ENCODE measurements at regions not wholly inside any gene's neighbourhood (a gene's known extent, or its start where the extent isn't known, plus 50 kb on each side); places are given as distances from the start of the nearest gene placed in this dataset.

DNA sequence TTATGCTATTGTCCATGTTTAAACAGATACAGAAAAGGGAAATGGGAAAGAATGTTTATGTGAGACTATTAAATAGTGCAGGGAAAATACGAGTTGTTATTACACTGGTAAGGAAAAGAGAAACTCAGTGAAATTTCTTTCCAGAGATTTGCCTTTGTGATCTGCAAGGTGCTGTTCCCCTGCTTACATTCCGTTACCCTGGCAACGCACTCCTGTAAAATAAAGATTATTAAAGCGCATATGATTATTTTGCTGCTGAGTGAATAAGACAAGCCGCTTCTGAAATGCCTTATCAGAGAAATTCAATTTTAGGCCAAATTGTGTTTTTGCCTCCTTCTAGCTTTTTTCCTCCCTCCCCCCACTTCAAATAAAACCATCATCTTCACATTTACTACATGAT lies 328.6 kb upstream of the PMFBP1 start:
- Histone ChIP-seq H3K27ac (no peak overlapping the region), H3K9me3 (no peaks in the 10 kb centered on the region), H3K27me3 (ENCODE audit: insufficient read depth in 3 of 3, low read length in 2 of 3) (no peaks in the 10 kb centered on the region), H3K4me3 (no peak overlapping the region), H3K4me1 (no peaks in the 10 kb centered on the region), H3K36me3 (ENCODE audit: insufficient read depth in 1 of 2, low read depth in 1 of 2) (no peaks in the 10 kb centered on the region)
- DNase-seq (no peak), ATAC-seq (no peak)
- WGBS, 3 donors, result 90 to 93% (median 91%) methylated on average over 5 of the region's 5 CpGs
- intact Hi-C loops (cut with DNase I), result loop anchor here in 1 of 2 donors (5.0 kb wide), 2 partner anchors 697 to 1377 kb away; no protein-coding TSS in a partner anchor
- no peak for TF ChIP-seq CTCF (IDR thresholded peaks at IDR 0.05)

GRCh38 chr16:72493716-72494415 lies 321.9 kb upstream of the PMFBP1 start:
- Histone ChIP-seq H3K9me3 (no peaks in the 10 kb centered on the region), H3K4me1 (no peaks in the 10 kb centered on the region), H3K36me3 (ENCODE audit: insufficient read depth in 1 of 2, low read depth in 1 of 2) (no peaks in the 10 kb centered on the region), H3K27ac (no peak overlapping the region), H3K27me3 (ENCODE audit: insufficient read depth in 3 of 3, low read length in 2 of 3) (no peaks in the 10 kb centered on the region), H3K4me3 (no peak overlapping the region)
- no peak for TF ChIP-seq CTCF (IDR thresholded peaks at IDR 0.05)
- ATAC-seq (no peak), DNase-seq (no peak)
- 84 to 88% (median 88%) methylated on average over 9 of the region's 9 CpGs for WGBS, 3 donors
- intact Hi-C loops (cut with DNase I), result no loop called here

DNA sequence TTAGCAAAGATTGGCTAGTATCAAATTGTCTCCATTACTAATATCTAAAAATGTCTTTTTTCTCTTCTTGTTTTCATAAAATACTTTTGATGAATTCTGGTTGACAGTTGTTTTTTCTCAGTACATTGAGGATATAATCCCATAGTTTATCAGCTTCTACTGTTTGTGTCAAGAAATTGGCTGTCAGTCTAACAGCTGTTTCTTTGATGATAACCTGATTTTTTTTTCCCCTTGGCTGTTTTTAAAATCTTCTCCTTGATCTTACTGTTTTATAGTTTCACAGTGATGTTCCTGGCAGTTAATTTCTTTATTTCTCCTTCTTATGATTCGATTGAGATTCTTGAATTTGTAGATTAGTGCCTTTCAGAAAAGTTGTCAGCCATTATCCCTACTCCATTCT lies 315.3 kb upstream of the PMFBP1 start:
- intact Hi-C loops (cut with DNase I), result no loop called here
- Histone ChIP-seq H3K27me3 (ENCODE audit: insufficient read depth in 3 of 3, low read length in 2 of 3) (no peaks in the 10 kb centered on the region), H3K9me3 (no peaks in the 10 kb centered on the region), H3K27ac (no peak overlapping the region), H3K36me3 (ENCODE audit: insufficient read depth in 1 of 2, low read depth in 1 of 2) (no peaks in the 10 kb centered on the region), H3K4me1 (no peaks in the 10 kb centered on the region), H3K4me3 (no peak overlapping the region)
- TF ChIP-seq CTCF (IDR thresholded peaks at IDR 0.05), result no peak
- ATAC-seq, result no peak
- 94 to 100% (median 97%) methylated on average over 1 of the region's 1 CpG for WGBS, 3 donors
- no peak for DNase-seq

GRCh38 chr16:72482695-72483094 lies 310.7 kb upstream of the PMFBP1 start:
- intact Hi-C loops (cut with DNase I), result loop anchor here in 1 of 2 donors (5.0 kb wide), 1 partner anchor 865 kb away; no protein-coding TSS in a partner anchor
- 66 to 71% (median 68%) methylated on average over 3 of the region's 3 CpGs for WGBS, 3 donors
- H3K36me3 ChIP-seq (ENCODE audit: insufficient read depth in 1 of 2, low read depth in 1 of 2), result no peaks in the 10 kb centered on the region
- H3K9me3 ChIP-seq, result no peaks in the 10 kb centered on the region
- no peak for ATAC-seq
- no peaks in the 10 kb centered on the region for H3K4me1 ChIP-seq
- DNase-seq, result no peak
- H3K27ac ChIP-seq, result no peak overlapping the region
- no peak overlapping the region for H3K4me3 ChIP-seq
- H3K27me3 ChIP-seq (ENCODE audit: insufficient read depth in 3 of 3, low read length in 2 of 3), result no peaks in the 10 kb centered on the region
- TF ChIP-seq CTCF (IDR thresholded peaks at IDR 0.05), result no peak

DNA sequence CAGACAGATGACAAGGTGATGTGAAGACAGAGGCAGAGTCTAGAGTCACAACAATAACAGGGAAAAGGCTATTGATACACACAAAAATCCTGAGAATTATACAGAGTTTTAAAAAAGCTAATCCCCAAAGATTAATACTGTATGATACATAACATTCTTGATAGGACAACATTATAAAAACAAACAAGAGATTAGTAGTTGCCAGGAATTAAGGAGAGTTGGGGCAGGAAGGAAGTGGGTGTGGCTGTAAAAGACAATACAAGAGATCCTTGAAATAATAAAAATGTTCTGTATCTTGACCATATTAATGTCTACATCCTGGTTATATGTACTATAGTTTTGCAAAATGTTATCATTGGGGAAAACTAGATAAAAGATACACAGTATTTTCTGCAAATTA lies 309.5 kb upstream of the PMFBP1 start:
- intact Hi-C loops (cut with DNase I), result loop anchor here in 1 of 2 donors (5.0 kb wide), 1 partner anchor 864 kb away; no protein-coding TSS in a partner anchor
- no peaks in the 10 kb centered on the region for H3K36me3 ChIP-seq (ENCODE audit: insufficient read depth in 1 of 2, low read depth in 1 of 2)
- no peaks in the 10 kb centered on the region for H3K4me1 ChIP-seq
- no peak for TF ChIP-seq CTCF (IDR thresholded peaks at IDR 0.05)
- ATAC-seq, result no peak
- no peaks in the 10 kb centered on the region for H3K9me3 ChIP-seq
- no peaks in the 10 kb centered on the region for H3K27me3 ChIP-seq (ENCODE audit: insufficient read depth in 3 of 3, low read length in 2 of 3)
- no peak for DNase-seq
- no peak overlapping the region for H3K4me3 ChIP-seq
- H3K27ac ChIP-seq, result no peak overlapping the region
